A549 (cell line): ENCODE measurements at regions not wholly inside any gene's neighbourhood (a gene's known extent, or its start where the extent isn't known, plus 50 kb on each side); places are given as distances from the start of the nearest gene placed in this dataset.

Experiments used
- CTCF ChIP-seq: fragments of >200 bp; sonication (Bioruptor Twin); formaldehyde crosslinking; IDR thresholded peaks from 3 replicates; pipeline ENCODE4 v1.5.1; 2016
- ELK1 ChIP-seq: fragments of 150-350 bp; IDR thresholded peaks from 2 replicates; pipeline ENCODE4 v1.6.1; 2014; ENCODE audit warnings: low read depth, mild to moderate bottlenecking, low read length
- MAZ ChIP-seq: fragments of 150-350 bp; IDR thresholded peaks from 2 replicates; pipeline ENCODE4 v1.6.1; 2014; ENCODE audit warnings: antibody characterized with exemption, low read depth, low read length, borderline replicate concordance
- MYC ChIP-seq: IDR thresholded peaks from 2 replicates; pipeline ENCODE4 v1.6.1; 2012; ENCODE audit warnings: mild to moderate bottlenecking, inconsistent platforms, low read length, improper control_type of control experiment, borderline replicate concordance
- PHF8 ChIP-seq: fragments of 200-600 bp; sonication (generic); IDR thresholded peaks from 2 replicates; pipeline ENCODE4 v1.6.1; 2016; ENCODE audit warnings: low read depth, mild to moderate bottlenecking, antibody characterized with exemption, moderate library complexity, borderline replicate concordance
- POLR2A ChIP-seq: IDR thresholded peaks from 2 replicates; pipeline ENCODE4 v1.6.1; 2012; ENCODE audit warnings: mild to moderate bottlenecking, low read length
- RNF2 ChIP-seq: fragments of 200-600 bp; sonication (generic); IDR thresholded peaks from 2 replicates; pipeline ENCODE4 v1.6.1; 2016; ENCODE audit warnings: low read depth, mild to moderate bottlenecking, antibody characterized with exemption, moderate library complexity, borderline replicate concordance
- USF2 ChIP-seq: fragments of 450-650 bp; IDR thresholded peaks from 2 replicates; pipeline ENCODE4 v1.6.1; 2014; ENCODE audit warnings: antibody characterized with exemption
- ZC3H11A ChIP-seq: fragments of 450-650 bp; IDR thresholded peaks from 2 replicates; pipeline ENCODE4 v1.6.1; 2014; ENCODE audit warnings: antibody characterized with exemption, mild to moderate bottlenecking

- no peak for TF ChIP-seq CTCF
- TF ChIP-seq ELK1: no peak
- no peak for TF ChIP-seq RNF2
- TF ChIP-seq POLR2A: no peak
- no peak for TF ChIP-seq MAZ
- TF ChIP-seq USF2: no peak
- TF ChIP-seq ZC3H11A: no peak
- TF ChIP-seq MYC: no peak
- TF ChIP-seq PHF8: no peak
These were observed 183.9 kb upstream of the CDH5 start for GRCh38 chr16:66182592-66182991.
